Hepatocyte (in vitro differentiated cells): ENCODE measurements at regions not wholly inside any gene's neighbourhood (a gene's known extent, or its start where the extent isn't known, plus 50 kb on each side); places are given as distances from the start of the nearest gene placed in this dataset.

ENCODE experiments used
- EZH2 ChIP-seq: fragments of 200-600 bp; sonication (generic); IDR thresholded peaks from 2 replicates; pipeline ENCODE4 v1.6.1; 2016; ENCODE audit warnings: antibody characterized with exemption, mild to moderate bottlenecking, borderline replicate concordance
- TF ChIP-seq, protein P1 (sequence below): fragments of 200-600 bp; sonication (generic); IDR thresholded peaks from 2 replicates; pipeline ENCODE4 v1.5.1; 2016; ENCODE audit warnings: antibody characterized with exemption, mild to moderate bottlenecking; ENCODE audit not compliant: poor library complexity

DNA sequence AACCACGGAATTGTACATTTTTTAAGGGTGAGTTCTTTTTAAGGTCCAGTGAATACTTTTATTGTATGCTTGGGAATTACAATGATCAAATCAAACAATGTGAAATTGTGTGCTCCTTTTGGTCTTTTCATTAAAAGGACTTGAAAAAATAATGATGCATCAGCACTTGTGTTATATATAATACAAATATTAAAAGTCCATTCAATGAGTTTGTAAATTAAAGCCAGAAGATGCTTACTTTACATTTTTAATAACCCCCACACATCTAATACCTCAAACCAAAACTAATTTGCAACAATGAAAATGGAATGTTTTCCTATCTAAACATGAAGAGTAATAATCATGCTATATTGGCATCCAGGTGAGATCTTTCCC lies 369.8 kb upstream of the LCORL start:
- TF ChIP-seq, protein P1, sequence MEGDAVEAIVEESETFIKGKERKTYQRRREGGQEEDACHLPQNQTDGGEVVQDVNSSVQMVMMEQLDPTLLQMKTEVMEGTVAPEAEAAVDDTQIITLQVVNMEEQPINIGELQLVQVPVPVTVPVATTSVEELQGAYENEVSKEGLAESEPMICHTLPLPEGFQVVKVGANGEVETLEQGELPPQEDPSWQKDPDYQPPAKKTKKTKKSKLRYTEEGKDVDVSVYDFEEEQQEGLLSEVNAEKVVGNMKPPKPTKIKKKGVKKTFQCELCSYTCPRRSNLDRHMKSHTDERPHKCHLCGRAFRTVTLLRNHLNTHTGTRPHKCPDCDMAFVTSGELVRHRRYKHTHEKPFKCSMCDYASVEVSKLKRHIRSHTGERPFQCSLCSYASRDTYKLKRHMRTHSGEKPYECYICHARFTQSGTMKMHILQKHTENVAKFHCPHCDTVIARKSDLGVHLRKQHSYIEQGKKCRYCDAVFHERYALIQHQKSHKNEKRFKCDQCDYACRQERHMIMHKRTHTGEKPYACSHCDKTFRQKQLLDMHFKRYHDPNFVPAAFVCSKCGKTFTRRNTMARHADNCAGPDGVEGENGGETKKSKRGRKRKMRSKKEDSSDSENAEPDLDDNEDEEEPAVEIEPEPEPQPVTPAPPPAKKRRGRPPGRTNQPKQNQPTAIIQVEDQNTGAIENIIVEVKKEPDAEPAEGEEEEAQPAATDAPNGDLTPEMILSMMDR, result no peak
- no peak for TF ChIP-seq EZH2
